Umbilical cord (tissue), 1 donor: ENCODE measurements at regions not wholly inside any gene's neighbourhood (a gene's known extent, or its start where the extent isn't known, plus 50 kb on each side); places are given as distances from the start of the nearest gene placed in this dataset.

Experiments used
- DNase-seq: peaks from one replicate; pipeline ENCODE4 v3.0.0-alpha.2; 2015; ENCODE audit warnings: low spot score

DNA sequence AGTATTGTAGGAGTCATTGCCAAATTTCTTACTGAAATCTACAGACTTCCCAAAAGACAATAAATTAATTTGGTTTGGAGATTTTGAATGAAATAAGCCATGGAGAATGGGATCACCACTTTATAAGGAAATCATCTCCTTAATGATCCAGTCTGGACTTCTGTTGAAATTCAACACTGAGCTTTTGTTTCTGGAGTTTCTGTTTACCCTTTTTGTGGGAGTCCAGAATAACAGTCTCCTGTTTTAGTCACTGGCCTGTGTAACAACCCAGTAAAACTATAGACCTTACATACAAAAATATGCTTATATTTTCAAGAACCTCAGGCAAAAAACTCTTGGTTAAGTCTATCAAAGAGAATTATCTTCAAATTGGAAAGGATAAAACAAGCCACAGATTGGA lies 321.7 kb upstream of the PLET1 start:
- no peak for DNase-seq

DNA sequence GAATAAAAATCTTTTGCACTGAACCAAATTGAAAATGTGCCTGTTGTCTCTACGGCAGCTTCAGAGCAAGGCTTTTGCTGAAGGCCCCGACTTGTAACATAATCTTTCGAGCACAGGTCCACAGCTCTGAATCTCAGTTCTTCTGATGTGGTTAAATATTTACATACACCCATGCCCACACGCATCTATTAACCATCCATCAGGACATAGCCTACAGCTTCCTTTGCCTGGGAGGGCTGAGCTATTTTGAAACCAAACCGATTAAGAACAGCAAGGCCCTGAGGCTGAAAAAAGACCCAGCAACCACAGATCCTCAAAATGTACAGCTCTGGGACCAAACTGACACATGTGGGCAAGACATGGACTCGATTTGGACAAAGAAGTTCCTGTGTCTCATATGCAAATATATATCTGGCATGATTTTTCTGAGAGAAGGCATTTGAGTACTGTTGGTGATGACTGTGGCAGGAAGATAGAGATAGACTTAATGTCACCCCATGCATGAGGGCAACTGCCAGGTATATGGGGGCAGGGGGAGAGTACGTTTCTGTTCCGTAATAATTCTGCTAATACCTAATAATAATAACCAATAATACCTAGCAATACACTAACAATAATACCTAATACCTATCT lies 322.7 kb upstream of the PLET1 start:
- DNase-seq, result no peak

DNA sequence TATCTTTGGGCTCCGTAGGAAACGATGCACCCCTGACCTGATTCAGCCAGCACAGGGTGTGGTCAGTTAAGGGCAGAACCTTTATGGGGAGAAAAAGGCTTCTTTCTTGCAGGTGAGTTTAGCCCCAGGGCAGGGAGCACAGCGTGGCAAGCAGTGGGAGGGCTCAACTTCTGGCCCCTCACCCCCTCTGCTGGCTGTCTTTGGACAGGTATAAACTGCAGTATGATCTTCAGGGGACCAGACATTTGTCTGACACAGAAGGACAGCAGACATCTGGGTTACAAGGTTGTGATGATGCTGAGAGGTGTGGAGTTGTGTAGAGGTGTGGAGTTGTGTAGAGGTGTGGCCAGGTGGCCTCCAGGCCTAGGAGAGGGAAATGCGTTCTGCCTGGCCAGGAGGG lies 324.0 kb upstream of the PLET1 start:
- DNase-seq, result no peak

DNA sequence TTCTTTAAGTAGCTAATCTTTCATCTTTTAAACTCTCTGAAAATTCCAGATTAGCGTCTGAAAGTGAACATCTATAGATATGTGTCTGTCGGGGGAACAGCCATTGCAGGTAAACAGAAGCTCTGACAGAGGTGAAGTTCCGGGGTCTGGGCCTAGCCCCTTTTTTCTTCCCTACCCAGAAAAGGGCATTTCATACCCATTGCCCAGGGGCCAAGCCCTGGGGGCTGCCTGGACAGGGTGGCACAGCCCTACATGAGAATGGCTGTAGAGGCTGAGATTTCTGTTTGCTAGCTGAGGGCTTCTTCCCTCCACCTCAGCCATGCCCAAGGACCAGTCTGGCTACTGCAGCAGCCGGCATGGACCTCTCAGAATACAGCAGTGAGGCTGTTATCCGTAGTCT lies 327.0 kb upstream of the PLET1 start:
- DNase-seq, result no peak

DNA sequence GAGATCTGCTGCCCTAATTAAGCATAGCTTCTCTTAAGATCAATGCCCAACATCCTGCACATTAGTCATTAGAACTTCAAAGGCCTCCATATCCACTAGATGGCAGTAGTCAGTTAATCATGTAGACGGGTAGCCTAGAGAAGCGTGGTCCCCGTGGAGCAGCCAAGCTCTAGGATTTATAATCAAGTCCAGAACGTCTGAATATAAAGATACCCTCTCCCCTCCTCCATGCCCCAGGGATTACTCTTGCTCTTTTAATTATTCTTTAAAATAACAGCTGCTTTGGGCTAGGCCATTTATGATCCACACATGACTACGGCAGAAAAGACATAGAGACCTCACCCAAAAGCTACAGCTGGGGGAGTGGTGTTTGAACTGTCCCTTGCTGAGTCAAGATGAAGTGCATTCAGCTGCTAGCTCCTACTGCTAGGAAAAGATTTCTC lies 327.6 kb upstream of the PLET1 start:
- DNase-seq, result peak; percentile 92

DNA sequence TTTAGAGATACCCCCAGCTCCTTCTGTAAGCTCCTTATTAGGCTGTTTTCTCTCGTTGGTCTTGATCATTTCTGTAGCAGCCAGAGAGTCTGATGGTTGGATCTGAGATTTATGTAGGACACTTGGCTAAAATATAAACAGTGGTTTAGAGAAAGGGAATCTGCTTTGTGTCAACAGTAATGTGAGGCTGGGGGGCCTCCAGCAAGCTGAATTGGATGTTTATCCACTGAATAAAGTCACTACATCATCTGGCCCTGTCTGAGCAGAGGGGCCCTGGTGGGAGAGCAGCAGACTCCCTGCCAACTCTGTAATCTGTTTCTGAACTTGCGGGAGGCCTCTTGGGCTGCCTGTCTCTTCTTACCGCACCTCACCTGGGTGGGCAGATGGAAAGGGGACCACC lies 328.5 kb upstream of the PLET1 start:
- DNase-seq, result peak; percentile 87

DNA sequence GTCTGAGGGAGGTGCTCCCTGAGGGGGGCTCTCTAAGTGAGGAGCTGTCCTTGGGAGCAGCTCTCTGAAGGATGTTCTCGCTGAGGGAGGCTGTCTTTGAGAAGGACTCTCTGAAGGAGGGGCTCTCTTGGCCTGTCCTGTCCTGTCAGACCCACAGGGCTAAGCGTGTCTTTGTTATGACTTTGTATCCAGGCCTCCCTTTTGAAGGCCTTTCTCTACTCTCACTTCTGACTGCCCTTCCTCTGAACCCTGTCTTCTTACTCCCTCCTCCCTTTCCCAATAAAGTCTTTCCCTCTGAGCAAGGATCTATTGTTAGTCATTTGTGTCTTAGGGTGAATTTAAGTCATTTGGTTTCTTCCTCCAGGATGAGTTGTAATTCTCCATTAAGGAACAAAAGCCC lies 330.1 kb upstream of the PLET1 start:
- peak; percentile 46 for DNase-seq

DNA sequence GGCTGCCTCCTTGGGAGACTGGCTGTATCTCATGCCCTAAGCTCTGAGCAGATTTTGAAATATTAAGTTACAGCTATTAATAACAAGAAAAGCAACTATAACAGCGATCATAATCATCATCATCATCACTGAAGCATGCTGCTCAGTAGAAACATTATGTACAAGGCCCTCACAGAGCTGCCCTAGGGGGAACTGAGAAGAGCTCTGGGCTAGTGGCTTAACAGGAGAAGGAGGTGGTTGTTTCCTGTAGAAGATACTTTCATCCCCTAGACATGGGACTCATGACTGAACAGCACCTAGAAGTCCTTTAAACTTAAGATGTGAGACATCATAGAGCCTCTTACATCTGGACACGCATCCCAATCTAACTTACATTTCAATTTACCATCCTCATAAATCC lies 332.8 kb upstream of the PLET1 start:
- DNase-seq, result no peak

DNA sequence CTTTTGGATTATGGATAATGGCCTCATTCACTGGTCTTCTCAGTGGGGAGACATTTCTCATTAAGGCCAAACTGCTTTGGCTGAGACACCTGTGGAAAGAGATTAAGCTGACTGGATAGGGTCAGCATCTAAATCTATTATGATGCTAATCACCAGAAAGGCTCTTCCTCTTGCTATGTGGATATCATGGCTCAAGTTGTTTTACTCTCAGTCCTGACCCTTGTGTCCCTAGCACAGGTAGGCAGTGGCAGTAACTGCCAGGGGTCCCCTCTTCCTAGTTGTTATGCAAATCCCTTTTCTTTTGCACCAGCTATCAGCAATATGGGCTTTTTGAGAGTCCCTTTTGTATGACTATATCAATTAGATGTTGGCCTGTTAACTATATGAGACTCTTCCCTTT lies 335.7 kb upstream of the PLET1 start:
- DNase-seq, result no peak

DNA sequence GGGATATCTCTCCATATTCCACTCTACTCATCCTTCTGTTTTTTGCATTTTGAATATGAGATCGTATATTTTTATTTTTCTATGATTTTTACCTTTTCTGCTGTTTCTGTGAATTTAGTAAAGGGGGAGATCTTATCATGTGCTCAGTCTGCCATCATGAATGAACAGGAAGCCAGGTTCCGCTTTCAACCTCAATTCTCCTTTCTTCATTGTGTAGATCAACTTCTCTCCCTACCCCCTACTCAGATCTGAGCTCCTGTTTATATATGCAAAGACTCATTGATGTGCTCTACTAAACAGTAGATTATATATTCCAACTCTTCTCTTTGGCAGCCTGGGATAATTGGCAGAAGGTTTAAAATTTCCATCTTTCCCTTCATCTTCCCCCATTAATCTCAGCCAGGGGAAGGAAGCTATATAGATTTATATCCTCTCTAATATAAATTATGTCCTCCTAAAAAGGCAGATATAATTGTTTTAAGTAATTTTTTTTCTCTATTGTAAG lies 336.7 kb upstream of the PLET1 start:
- DNase-seq, result no peak

DNA sequence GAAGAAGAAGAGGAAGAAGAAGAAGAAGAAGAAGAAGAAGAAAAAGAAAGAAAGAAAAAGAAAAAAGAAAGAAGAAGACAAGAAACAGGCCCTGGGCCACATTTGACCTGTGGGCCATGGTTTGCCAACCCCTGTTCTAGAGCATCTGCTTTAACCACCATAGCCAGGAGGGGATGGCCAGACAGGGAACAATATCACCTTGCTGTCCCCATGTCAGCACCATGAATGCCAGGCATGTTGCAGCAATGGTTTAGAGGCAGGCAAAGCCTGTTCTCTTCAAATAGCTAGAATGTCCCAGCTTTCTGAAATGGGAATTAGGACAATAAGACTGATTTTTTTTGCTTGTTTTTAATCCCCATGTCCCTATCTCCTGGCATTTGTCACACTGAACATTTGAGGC lies 338.6 kb upstream of the PLET1 start:
- no peak for DNase-seq

DNA sequence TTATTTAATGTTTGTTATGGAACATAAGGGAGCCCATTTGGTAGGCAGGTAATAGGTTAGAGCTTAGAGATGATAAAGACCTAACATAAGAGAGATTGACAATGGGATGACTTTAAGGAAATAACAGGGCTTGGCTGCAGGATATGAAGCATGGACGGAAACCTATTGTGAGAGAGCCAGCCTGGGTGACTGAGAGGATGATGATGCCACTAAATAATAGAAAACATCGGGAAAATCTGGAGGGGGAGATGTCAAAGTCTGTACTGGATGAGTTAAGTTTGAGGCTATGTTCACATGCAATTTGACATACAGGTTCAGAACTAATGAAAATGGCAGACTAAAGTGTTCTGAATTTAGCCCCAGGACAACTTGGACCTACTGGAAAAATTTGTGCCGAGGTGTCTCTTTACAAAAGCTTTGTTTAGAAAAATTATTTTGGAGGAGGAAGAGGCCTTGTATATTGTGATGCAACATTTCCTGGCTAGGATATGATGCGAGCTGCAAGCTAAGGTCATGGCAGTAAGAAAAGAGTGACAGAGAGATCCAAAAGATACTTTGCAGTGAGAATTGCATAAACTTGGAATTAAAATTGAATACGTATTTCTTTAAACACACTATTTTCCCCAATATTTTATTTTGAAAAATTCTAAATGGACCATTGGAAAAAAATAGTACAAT lies 339.3 kb upstream of the PLET1 start:
- no peak for DNase-seq

DNA sequence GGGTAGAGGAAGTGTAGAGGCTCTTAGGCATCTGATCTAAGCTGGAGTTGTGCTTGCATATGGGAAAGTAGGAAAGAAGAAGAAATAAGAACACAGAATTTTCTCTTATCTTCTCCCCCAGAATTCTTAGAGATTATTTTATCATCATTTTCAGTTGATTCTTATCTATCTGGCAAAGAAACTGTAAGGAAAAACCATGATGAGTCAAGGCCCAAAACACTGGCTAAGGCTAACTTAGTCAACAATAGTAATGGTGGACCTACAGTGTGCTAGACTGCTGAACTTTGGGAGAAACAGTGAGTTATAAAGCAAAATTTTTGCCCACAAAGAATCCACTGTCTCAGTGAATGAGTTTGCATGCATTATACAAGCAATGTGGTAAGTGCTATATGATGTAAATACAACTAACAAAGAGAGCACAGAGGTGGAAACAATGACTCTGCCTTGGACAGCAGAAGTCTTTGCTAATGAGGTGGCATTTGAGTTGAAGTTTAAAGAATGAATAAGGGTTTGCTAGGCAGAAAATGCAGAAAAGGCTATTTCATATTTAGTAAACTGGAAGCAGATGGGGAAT lies 344.5 kb upstream of the PLET1 start:
- DNase-seq, result no peak

DNA sequence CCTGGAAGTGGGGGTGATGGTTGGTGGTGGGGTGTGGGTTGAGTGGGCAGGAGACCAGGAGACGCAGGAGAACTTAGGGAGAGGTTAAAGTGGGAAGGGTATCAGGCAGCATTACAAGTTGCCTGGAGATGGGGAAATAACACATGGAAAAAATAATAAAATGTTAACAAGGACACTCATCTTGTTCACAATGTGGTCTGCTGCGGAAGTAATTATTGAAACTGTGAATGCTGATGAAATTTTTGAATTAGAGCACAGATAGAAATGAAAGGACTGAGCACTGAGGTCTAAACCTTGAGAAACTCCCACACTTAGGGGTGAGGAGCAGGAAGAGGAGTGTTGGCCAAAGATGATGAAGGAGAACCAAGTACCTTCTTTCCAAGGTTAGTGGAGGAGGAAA lies 346.0 kb upstream of the PLET1 start:
- DNase-seq, result no peak

DNA sequence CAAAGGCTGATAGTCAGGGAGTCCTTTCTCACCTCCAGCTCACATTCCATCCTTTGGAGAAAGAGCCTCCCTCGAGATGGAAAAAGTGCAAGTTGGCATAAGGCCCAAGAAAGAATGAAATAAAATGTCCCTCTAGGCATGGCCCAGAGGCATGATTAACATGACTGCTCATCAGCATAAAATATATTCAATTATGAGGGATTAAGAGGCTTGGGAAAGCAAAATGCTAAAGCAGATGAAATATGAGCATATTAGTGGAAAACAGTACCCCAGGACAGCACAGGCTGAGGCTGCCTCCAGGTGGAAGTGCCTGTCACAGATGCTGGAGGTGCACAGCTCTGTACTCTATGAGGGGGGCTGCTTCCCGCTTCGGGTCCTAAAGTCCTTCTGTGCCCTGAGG lies 347.8 kb upstream of the PLET1 start:
- peak; percentile 9 for DNase-seq

DNA sequence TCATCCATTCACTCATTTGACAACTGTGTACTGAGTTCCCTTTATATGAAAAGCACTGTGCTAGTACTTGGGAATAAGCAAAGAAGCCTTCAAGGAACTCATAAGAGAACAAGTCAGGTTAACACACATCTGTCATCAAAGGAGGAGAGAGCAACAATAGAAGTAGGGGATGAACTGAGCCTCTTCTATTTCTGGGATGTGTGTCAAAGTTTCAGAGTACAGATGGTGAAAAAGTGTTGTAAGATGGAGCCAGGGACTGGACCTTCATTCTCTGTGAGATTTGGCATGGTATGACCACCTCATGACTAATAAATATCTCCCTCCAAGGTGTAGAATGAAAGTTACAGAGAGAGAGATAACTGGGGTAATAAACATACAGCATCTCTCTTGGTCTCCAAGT lies 349.8 kb upstream of the PLET1 start:
- DNase-seq, result no peak

DNA sequence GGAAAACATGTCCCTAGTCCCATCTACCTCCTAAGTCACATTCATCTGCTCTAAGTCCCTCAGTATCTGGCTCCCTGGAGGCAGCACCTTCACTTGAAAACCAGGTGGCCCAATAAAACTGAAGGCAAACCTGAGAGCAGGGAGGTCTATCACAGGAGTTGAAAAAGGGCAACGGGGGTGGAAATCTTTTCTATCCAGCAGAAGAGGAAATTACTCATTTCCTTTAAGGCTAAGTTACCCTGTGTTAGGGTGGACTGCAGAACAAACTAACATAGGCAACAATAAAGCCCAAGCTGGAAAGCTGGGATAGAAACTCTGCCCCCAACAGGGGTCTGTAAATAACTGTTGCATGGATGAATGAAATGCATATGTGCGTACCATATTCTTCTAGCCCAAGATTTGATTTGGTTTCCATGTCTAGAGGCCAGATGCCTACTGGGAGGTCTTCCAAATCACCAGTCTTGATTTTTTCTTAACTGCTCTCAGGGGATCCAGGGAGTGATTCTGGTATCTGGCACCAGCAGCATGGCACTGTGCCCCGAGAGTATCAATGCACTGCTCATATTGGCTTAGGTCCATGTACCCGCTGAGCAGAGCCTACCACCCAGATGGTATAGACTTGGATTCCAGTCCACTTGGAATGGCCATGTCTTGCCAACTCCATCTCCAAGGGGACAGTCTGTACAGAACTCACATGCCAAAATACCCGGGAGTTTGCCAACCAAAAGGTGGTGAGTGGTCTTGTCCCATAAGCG lies 350.0 kb upstream of the NCAM1 start:
- no peak for DNase-seq

DNA sequence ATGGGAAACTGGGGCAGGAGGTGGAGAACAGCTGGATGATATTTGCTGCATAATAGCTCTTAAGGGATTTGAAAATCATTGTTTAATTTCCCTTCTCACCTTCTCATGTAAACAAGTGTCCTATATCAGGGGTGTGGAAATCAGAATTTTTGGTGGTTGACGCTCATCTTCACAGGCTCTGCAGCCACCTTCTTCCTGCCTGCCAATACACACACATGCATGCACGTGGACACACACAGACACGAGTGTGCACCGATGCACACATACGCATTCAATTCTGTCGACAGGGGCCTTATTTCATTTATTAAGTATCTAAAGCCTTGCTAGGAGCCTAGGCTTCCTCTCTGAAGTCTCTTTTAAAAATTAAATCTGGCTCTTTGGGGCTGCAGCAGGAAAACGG lies 349.4 kb upstream of the NCAM1 start:
- DNase-seq, result no peak

DNA sequence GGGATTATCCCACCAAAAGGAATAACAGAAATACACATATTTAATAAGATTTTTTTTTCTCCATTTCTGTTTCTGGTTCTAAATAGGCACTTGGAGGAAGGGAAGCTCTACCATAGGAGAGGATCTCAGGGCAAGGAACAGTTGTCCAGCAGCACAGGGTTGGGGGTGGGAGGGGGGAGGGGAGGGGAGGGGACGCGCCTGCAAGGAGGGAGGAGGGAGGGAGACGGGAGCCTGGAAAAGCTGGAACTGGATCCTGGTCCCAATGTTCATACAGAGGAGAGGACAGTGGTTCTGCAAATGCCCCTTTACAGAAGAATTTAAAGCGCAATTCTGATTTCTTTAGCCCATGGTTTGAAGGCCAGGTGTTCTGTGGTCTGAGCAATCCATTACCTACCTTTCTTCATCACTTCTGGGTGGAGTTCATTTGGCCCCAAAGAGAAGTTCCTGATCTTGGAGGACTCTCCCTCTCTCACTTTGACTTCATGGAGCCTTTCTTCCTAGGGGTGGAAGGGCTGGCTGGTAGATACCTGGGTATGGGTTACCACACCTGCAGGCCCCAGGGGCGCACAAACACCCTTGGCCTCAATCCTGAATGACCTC lies 348.9 kb upstream of the NCAM1 start:
- DNase-seq, result peak; percentile 66

DNA sequence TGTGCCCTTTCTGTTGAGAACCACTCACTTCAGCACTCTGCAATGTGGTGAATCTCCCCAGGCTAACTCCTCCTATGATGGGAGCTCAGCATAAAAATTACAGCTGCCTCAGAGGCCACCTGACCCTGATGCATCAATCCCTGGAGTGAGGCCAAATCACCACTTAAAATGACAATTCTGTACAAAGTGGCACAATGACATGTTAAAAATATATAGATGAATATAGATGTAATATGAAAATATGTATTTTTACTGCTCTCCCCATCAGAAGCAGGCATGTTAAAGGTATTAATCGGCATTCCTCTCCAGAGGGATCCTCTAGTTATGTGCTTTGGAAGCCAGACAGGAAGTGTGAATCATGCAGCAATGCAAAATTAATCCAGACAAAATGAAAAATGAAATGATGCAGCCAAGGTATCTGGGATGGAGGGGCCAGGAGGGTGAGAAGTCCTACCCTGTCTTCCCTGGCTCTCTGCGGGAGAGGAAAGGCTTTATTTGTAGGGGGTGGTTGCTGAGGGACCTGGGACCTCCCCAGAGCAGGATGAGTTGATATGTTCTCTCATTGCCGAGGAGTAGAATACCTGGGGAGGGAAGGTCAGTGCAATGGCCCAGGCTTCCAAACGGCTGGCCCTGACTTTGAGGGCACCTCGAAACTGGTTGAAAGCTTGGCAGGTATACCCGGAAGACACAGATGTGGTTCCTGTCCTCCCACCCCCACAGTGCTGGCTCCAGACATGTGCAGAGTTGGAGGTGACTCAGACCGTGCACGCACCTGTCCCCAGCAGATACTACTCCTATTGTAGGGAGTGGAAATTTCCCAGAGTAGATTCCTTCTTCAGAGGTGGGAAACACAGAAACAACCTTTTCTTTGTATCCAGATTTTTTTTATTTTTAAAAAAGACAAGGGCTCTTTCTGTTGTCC lies 347.9 kb upstream of the NCAM1 start:
- DNase-seq, result peak; percentile 81

DNA sequence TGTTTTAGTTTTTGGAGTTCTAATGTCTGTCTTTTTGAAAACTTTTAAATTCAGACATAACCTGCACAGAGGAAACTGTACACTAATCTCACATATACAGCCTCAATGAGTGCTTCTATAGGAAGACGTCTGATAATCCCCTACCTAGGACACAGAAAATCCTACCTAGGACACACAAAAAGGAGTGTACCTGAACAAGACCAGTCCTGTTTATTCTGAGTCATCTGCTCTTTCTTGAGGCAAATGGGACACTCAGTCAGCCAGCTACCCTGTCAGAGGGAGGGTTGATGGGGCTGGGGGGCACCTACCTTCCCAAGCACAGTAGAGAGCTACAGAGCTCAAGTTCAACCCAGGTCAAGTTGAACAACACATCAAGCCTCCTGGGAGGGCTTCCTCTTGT lies 346.6 kb upstream of the NCAM1 start:
- DNase-seq, result no peak
